Kidney capillary endothelial cell (primary cell): ENCODE measurements at regions not wholly inside any gene's neighbourhood (a gene's known extent, or its start where the extent isn't known, plus 50 kb on each side); places are given as distances from the start of the nearest gene placed in this dataset.

ENCODE experiments used
- DNase-seq: peaks from one replicate; pipeline ENCODE4 v3.0.0-alpha.2; 2018; ENCODE audit warnings: low spot score

DNA sequence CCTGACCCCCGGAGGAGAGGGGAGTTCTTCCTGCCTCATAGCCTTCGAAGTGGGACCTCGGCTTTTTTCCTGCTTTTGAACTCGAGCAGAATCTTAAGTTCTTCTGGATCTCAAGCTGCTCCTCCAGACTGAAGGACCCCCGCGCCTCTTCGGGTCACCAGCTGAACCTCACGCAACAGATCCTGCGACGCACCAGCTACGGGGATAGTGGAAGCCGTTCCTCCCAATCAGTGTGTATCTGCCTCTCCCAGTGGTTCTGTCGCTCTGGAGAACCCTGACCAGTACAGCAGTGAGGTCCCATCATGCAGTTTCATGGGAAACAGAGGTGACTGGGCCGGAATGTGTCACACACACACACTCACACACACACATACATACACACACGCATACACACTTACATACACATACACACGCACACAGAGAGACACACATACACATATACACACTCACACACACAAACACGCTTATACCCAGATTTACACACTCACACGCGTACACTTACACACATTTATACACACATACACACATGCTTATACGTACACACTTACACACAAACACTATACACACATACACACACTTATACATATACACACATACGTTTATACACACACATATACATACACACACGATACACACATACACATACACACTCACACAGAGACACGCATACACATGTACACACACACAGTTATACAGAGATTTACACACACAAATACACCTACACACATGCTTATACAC is 170.0 kb downstream of the TTLL2 start:
- no peak for DNase-seq

DNA sequence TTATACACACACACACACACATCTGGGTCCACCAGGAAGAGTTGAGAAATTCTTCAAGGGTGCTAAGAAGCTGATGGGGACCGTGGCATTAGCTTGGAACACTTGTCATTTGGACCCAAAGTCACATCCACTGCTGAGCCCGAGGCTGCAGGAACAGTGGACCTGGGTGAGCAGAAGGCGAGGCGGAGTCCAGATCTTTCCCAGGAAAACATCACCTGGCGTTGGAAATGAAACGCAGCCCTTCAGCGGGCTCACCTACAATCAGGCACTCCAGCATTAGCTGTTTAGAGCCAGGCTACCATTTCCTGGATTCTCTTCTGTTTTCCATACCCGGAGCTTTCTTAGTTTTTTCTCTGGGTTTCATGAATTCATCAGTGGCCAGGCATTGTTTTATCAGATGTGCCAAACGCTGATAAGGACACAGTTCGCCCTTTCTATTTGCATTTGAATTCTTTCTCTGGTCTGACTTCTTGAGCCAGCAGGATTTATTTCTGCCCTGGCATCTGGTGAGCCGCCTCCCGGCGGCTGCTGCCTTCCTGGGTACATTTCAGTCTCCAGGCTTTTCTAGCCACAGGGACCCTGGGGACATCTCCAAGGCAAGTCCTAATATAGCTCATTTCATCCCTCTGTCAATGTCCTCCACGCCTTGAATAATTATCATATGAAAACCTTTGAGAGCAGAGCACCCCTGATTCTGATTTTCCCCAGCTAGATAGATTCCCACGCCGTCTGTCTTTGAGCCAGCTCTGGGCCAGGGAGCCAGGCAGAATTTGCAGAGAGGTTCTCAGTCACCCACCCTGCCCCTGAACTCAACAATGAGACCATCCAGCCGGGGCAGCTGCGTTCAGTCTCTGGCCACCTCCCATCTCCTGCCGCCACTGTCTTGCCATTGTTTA is 170.9 kb downstream of the TTLL2 start:
- no peak for DNase-seq

DNA sequence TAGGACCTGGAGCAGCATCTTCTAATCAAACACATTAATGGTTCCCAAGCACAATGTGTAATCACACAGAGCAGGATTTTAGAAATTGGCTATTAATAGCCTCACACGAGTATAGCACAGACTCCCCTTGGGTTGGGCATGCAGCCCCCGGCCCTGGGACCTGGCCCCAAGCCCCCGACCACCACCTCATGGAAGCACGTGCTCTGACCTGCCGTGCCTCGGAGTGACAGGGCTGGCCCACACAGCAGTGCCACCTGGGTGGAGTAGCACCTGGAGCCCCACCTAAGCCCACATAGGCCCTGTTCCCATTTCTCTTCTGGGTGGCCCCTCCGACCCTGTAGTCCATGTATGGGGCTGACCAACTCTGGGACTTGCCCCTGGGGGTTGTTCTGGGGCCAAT is 171.8 kb downstream of the TTLL2 start:
- no peak for DNase-seq

DNA sequence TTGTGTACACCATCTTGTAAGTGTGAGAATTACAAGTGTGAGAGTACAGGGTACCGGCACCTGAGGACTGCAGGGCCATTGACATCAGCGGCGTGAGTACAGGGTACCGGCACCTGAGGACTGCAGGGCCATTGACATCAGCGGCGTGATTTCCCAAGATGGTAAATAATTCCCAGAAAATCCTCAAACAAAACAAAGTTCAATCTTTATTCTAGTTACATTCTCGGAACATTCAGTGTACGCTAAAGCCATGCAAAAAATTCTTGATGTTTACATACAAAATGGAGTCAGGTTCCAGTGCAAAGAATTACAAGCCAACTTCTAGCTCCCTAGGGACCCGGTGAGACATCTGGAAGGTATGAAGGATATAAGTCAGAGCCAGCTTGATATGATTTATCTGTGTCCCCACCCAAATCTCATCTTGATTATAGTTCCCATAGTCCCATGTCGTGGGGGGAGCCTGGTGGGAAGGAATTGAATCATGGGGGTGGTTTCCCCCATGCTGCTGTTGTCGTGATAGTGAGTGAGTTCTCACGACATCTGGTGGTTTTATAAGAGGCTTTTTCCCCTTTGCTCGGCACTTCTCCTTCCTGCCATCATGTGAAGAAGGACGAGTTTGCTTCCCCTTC is 172.7 kb downstream of the TTLL2 start:
- no peak for DNase-seq

DNA sequence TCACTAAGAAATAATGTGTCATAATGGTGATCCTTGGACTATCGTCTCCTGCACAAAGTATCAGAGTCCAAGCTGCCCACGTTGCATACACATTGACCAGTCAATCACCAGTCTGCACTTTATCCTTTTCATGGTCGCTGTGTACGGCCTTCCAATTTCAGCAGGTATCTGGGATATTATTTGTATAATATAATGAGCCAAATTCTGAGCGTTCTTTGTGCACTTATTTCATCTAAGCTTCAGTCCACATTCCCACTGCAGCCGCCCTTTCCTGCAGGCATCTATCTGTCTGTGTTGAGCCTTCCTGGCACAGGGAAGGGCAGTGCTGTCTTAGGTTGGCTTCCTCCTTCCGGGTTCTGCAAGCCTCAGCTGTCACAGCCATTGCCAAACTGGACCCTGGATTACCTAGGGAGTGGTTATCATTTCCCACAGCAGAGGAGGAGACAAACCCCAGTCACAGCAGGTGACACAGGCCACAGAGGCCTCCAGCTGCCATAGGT is 174.3 kb downstream of the TTLL2 start:
- no peak for DNase-seq

DNA sequence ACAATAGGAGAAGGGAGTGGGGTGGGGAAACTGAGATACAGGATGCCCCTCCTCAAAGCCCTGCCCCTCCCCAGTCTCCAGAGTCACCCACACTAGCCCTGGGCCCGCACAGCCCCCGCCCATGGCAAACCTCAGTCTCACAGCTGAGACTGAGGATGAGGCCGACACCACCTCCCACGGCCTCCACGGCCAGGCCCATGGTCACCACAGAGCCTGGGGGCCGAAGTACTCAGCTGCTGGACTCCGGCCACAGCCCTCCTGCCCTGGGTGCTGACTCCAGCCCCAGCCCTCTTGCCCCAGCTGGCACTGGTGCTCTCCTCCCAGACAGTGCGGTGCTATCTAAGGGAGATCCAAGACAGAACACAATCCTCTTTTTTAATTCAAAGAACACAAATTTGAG is 176.1 kb downstream of the TTLL2 start:
- no peak for DNase-seq

DNA sequence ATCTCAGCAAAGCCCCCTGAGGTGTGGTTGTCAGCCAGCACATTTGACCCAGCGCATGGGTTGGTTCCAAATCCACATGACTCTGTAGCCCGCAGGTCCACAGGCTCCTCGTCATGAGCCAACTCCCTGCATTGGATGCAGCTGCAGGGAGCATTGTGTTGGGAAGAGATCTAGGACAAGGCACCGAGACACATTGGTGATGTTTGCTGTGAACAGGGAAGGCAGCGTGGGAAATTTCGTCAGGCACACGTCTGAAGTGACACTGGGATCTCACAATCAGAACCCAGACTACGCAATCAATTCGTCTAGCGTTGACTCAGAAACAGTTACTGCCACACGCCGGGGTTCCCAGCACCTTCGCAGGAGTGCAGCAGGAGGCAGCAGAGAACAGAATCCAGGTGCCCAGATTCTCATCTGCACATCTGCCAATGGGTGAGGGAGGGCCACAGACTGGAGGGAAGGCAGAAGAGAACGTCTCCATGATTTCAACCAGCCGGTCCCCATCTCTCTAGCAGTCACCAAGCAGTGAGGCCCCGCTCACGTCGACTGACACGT is 177.0 kb downstream of the TTLL2 start:
- no peak for DNase-seq

DNA sequence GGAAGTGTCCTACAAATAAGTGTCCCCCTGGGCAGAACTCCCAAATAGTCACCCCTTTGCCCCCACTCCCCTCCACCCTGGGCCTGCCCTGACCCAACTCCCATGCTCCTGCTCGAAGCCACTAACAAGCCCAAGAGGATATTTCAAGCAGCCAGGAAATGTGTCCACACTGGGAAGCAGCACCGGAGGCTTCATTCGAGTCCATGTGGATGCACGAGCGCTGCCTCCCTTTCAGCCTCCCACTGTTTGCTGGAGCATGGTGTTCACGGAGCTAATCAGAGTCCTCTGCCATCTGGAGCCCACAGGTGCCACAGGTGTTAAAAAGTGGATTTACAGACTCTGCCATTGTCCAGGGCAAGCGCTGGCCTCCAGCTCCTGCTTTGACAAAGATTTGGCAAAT is 177.6 kb downstream of the TTLL2 start:
- DNase-seq, result no peak

DNA sequence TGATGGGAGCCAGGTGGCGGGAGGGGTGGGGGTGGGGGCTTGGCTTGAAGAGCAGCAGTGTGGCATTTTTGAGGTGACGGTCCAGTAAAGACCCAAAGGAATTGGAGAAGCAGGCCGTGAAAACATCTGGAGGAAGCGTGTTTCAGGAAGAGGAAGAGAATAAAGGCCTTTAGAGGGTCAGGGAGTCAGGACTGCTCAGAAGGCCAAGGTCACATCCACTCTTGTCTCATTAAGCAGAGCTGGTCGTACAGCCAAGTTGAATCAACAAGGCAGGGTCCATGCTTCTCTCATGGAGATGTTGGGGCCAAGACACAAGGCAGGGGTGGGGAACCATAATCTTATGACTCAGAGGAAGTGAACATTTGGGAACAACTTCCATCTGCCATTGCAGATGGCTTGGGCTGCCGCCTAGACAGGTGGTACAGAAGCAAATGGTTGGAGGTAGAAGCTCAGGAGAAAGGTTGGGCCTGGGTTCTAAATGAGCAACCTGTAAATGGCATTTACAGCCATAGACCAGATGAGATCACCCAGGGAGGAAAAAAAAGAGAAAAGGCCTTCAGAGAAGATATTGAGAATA is 179.6 kb downstream of the TTLL2 start:
- DNase-seq, result no peak

DNA sequence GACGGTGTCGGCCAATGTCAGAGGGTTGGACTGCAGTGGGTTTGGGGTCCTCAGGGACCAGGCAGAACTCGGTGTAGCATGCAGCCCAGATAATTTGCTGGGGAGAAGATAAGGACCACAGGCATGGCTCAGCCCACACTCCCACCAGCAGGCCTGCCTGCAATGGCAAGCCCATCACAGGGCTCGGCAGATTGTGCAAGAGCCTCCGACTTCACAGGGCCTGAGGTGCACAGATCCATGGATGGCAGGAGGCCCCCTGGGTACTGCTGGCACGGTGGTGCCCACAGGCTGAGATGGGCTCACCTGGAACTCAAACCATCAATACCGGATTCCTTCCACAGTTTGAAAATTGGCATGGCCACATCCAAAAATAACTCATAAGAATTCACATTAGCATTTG is 180.3 kb downstream of the TTLL2 start:
- no peak for DNase-seq

DNA sequence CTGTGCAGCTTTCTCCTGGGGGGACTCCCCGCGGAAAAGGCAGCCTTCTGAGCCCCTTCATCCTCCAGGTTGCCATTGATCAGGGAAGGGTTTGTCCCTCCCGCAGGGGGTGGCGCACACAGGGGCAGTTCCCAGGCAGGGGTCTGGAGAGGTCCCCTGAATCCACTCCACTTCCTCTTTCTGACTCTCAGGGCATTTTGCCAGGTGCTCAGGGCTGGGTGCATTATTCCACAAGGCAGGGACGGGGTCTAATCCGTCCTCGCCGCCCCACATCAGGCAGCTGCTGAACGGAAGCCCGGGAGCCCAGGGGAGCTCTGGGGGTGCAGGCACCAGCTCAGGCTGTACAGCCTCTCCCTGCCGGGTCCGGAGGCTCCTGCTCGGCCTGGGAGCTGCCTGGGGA is 180.9 kb downstream of the TTLL2 start:
- DNase-seq, result no peak

DNA sequence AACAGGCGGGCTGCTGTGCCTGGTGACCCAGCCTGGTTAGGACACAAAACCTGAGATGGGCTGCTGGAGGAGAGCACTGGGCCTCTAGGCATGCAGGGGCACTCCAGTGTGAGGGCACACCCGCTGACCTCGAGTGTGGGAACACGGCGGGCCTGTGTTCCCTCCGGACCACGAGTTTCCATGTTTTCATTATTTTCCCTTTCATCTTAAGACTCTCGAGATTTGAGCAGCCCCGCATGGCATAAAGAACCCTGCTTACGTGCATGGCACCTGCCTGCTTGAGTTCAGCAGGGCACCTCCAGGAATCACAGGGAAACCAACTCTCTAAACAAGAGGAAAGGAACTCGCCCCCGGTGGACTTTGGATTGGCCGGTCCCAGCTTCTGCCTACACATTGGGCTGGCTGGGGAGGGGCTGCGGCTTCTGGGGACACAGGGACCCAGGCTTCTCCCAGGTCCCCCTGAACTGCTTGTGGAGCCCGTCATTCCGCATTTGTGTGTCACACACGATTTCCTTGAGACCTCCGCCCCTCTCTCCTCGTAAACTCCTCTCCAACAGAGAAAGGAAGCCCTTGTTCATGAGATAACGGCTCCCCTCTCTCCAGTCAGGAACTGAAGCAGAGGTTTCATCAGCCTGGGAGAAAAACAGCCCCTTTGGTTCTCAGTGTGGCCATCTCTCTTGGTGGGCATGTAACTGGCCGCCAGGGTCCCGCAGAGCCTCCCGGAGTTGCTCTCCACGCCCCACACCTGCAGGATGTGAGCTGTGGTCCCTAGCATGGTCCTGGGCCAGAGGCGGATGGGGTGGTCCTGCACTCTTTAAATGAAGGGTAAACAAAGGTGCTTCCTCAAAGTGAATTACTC is 181.8 kb downstream of the TTLL2 start:
- DNase-seq, result no peak

DNA sequence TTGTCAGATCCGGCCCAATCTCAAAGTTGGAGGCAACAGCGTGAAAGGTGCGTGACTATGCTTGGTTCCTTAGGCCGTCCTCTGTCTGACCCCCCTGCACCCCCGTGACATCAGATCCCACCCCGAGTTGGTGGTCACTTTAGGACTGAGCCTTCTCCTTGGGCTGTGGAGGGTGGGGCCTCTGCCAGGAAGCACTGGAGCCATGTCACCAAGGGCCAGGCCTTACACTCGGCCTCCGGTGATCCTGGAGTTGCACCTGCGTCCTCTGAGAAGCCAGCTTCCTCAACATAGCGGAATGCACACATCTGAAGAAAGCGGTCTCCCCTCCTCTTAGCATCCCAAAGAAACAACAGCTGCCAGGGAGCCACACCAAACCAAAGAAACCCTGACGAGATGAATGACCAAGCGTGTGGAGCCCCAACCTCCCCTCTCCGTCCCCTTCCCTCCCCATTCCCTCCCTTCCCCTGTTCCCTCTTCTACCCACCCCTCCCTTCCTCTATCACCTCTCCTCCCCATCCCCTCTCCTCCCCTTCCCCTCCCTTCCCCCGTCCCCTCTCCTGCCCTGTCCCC is 182.6 kb downstream of the TTLL2 start:
- DNase-seq, result no peak

DNA sequence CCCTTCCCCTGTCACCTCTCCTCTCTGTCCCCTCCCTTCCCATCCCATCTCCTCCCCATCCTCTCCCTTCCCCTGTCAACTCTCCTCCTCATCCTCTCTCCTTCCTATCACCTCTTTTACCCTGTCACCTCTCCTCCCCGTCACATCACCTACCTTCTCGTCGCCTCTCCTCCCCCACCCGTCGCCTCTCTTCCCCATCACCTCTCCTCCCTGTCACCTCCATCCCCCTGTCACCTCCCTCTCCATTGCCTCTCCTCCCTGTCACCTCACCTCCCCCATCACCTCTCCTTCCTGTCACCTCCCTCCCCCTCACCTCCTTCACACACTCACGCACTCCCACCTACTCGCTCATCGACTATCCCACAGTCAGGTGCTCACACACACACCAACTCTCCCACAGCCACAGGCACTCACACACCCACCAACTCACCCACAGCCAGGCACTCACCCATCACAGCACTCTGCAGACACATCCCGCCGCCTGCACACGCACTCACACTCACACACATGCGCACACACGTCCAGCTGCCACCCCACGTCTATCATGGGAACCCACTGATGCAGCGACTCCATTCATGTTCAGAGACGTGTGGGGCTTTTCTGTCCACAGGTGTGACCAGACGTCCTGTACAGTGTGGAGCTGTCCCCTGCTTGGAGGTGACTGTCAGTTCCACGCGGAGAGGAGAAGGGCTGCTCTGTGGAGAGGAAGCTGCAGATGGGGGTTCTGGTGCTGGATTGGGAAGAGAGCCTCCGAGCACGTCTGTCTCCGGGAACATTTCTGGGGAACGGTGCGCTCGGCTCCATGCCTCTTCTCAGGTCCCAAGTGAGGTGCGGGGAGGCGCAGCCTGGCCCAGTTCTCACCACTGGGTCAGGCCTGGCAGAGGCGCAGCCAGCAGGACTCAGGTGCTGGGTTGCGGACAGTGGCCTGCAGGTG is 184.3 kb downstream of the TTLL2 start:
- DNase-seq, result no peak

DNA sequence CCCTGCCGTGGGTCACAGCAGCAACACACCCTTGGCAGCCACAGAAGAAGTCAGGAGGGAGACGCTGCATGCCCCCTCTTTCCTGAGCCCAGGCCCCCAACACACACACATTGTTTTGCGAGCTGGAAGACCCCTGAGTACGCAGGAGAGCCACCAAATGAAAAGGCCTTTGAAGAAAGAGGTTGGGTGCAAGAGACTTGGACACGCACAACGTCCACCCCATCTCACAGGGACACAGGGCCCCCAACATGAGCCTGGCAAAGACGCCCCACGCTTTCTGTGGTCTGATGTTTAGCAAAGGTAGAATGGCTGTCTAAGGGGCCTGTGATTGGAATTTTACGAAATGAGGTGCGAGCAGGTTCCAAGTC is 185.0 kb downstream of the TTLL2 start:
- no peak for DNase-seq

DNA sequence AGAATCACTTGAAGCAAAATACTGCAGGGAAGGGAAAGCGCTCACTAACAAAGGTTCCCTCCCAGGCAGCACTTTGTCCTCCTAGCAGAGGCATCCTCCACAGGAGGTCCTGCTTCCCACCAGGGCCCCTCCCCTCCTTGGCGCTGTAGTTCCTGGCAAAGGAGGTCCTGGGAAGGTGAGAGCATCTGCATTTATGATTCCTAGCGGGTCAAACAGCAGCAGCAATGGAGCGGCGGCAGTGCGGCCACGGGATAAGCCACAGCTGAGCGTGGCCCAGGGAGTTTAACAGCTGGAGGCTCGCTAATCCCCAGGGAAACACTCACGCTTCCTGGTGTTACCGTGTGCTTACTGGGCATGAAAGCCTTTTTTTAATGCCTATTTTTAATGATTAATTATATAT is 185.8 kb downstream of the TTLL2 start:
- no peak for DNase-seq

DNA sequence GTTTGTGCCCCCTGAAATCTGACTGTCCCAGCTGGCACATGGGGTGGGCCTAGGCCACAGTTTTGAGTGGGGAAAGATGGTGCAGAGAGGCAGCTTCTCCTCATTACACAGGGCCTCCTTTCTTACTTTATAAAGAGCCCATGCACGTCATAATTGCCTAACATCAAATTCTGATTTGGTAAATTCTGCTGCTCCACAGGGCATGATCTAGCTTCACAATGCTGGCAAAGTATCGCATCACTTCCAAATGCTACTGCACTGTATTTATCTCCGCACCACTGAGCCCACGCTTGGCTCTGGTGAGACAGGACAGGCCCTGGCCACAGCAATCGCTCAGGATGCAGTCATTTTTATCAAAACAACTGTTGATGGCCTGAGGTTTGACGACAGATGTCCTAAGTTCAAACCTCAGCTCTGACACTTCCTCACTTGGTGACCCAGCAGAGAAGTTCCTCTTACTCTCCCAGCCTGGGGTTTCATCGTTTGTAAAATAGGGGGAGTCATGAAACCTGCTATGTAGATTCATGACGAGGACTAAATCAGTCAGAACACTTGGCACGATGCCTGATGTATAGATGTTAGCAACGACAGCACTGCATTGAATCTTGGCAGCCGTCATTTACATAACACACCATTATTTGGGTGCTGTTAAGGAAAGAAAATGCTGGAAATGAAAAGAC is 187.9 kb downstream of the TTLL2 start:
- DNase-seq, result no peak

DNA sequence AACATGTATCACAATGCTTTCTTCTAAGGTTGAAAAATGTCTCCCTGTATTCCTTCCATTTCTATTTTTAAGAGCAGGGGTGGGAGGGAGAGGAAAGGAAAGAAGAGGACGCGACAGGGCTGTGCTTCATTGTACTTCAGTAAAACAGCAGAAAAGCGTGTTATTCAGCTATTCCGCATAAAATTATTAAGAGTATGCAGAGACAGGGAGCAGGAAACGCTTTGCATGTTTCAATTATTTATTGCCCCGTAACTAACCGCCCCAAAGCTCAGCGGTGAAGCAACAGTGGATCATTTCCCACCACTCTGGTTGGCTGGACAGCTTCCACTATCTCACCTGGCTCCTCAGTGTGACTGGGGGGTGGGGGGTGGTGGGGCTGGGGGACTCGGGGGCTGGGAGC is 188.9 kb downstream of the TTLL2 start:
- no peak for DNase-seq

DNA sequence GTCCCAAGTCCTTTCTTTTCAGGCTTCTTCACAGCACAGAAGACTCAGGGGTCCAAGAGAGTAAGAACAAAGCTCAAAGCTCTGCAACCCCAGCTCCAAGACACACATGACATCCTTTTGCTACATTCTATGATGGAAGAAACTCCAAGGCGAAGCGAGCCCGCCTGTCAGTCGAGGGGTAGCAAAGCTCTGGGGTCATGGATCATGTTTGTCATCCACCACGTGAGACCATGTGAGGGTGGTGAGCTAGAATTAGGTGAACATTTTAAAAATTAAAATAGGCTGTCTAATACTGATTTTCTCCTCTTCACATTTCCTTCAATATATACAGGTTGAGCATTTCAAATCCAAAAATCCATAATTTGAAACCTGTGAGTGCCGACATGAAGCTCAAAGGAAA is 189.6 kb downstream of the TTLL2 start:
- no peak for DNase-seq
